GM21360 (cell line): ENCODE measurements at regions not wholly inside any gene's neighbourhood (a gene's known extent, or its start where the extent isn't known, plus 50 kb on each side); places are given as distances from the start of the nearest gene placed in this dataset.

Experiments
- ATAC-seq: cut with Tn5 transposase; IDR thresholded peaks from one replicate; pipeline ENCODE4 v1.9.1; 2021; ENCODE audit warnings: mild to moderate bottlenecking, moderate library complexity; ENCODE audit not compliant: unreplicated experiment

DNA sequence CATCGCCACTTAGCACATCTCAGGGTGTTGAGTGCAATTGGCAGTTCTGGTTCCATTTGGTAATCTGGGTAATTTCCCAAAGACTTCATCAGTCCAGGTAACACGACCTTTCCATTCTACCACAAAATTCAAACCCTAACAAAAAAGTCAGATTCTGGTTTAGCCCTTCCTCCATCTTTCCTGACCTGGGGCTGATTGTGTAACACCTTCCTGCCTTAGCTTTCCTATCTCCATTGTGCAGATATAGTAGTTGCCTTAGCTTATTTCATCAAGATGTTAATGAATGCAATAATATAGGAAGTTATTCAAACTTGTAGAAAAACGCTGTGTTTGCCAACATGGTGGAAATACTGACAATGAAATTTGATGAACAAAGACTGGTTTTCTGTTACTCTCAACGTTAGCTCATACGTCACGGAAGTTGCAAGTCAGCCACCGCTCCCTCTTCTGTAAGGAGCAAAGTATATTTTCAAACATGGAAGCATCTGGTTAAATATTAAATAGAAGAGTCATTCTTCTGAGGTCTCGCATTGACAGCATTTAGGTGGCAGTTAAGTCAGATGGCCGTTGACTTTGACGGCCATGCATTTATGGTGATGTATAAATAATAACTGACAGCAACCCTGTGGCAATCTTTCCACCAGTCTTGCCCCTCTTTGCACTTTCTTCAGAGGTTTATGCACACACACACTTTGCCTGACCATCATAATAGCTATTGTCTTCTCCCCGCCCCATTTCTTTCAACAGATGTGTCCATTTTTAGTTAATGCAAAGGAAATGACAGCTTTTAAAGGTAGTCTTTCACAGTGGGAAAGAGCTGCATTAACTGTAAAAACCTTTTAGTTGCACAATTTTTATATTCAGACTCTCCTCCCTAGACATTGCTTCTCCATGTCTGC is 205.1 kb upstream of the BMPER start:
- no peak for ATAC-seq

DNA sequence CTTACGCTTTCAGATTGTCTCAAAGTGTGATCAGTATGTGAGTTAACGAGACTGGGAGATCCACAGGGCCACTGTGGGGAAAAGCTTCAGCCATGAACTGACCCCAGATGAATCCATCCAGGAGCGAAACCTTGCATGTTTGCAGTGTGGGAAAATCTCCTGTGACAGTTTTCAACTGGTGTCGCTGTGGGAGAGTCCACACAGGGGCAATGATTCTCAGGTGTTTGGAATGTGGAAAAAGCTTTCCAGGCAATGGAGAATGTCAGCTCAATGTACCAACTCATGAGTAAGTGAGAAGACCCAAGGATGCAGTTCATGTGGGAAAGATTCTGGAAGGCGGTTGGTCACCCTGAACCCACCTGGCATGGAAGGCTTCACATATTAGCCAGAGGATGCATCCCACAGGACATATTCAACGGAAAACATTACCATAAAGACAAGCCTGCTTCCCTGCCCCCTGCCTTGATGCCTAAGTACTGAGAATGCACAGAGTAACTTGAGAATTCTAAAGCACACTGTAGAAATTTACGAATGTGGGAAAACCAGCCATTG is 204.1 kb upstream of the BMPER start:
- no peak for ATAC-seq

GRCh38 chr7:33701927-33702326 is 203.4 kb upstream of the BMPER start:
- no peak for ATAC-seq

- no peak for ATAC-seq
Measured at GRCh38 chr7:33702514-33703054, 202.8 kb upstream of the BMPER start.

DNA sequence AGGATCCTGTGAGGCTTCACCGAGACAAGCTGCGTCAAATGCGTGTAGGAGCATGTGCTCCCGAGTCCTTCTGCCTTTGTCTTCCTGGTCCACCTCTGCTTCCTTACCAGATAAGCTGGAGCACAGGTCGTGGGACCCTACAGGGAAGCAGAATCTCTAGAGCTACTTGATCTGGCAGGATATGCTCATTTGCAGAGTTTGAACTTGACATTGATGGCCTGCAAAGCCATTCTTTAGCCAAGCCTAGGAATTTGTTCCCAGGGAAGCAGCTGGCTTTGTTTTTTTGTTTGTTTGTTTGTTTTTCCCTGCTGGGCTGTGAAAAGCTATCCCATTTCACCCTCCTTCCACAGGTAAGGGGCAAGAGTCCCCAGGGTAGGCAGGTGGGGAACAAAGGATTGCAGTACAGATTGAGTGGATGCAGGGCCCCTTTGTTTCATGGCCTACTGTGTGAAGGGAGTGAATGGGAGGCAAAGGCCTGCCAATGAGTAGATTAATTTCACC is 200.0 kb upstream of the BMPER start:
- ATAC-seq: no peak

GRCh38 chr7:33706186-33706585 is 199.2 kb upstream of the BMPER start:
- no peak for ATAC-seq

DNA sequence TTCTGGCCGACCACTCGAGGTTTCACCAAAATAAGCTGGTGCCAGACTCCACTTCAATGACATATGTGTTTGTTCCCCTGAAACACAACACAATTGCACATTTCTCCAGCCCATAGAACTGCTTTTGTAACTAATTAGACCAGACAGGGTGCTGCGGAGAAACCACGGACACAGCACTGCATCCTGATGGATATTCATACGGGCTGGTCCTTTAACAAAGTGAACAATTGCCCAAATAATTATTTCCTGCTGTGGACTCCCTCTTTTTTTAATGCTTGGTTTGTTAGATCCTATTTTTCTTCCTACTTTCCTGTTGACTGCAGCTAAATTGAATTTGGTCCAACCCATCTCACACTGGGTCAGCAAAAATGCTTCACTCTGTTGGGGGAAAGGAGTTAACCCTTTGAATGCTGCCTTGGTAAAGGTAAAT is 198.6 kb upstream of the BMPER start:
- no peak for ATAC-seq

DNA sequence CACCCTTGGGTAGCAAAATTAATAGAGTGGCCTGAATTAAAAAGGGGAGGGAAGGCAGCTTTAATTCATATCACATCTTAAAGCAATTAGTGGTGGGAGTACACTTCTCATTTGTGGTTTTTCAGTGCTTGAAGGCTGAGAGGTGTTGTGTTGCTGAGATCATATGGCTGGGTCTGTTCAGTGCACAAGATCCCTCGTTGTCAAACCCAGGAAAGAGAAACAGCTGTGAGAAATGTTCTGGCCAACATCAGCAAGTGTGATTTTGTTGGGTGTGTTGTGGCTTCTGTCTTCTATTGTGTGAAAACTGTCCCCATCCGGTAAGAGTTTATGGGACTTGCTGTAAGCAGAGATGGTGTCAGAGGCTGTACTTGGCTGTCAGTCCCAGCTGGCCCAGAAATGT is 197.9 kb upstream of the BMPER start:
- no peak for ATAC-seq

DNA sequence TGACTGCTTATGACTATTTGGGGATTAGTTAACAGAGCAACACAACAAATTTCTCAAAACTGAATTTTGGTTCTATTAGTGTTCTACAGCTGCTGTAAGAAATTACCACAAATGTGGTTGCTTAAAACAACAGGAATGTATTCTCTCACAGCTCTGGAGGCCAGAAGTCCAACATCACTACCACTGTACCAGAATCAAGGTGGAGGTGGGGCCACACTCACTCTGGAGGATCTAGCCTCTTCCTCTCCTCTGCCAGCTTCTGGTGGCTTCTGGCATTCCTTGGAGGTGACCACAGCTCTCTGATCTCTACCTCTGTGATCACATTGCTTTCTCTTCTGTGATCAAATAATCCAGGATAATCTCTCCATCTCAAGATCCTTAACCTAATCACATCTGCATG is 194.7 kb upstream of the BMPER start:
- no peak for ATAC-seq

GRCh38 chr7:33711231-33712019 is 193.9 kb upstream of the BMPER start:
- no peak for ATAC-seq

DNA sequence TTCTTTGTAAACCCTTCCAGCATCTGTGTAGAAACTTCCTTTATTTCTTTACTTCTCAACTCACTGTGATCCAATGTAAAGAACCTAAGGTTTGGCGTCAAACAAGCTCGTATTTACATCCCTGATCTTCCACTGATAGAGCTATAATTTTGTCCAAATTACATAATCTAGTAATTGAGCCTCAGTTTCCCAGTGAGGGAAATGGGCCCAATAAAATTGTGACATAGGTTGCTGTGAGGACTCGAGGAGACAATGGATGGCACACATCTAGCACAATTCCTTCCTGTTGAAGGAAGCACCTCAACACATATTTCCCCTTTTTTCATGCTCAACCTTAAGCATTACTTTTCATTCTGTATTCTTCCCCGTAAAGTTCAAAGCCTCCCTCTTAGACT is 193.3 kb upstream of the BMPER start:
- no peak for ATAC-seq

GRCh38 chr7:33714208-33714607 is 191.1 kb upstream of the BMPER start:
- no peak for ATAC-seq

DNA sequence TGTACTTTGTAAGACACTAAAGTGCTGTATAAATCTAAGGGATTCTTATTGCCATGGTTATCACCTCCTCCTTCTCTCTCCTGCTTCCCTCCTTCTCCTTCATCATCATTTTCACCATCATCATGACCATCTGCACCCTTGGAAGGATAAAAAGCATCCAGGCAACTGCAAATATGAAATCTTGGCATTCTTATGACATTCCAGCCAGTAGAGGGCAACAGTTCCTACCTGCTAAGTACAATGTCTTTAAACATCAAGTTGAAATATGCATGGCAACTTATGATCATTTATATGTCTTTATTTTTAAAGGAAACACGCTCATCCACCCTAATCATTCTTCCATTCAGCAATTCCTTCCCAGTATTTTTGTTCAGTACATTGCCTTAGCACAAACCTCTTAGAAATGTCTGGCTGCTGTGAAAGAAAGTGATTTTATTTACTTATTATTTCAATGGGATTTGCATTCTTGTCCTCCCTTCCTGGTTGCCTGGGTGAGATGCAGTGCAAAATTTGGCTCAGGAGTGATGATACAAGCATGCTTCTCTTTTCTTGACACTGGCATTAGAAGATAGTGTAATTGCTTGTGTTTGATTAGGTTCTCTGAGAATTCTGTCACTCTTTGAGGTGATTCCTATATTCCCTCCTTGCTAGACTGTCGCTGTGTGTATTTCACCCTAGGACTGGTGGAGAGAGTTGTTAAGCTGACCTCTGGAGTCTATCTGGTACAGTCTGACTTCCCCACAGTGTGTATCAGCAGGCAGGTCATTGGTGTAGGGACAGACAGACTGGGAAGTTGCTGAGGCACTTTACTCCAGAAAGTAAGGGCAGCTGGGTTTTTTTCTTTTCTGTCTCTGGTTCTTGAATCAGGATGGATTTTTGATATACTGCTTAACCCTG is 188.5 kb upstream of the BMPER start:
- ATAC-seq: no peak

DNA sequence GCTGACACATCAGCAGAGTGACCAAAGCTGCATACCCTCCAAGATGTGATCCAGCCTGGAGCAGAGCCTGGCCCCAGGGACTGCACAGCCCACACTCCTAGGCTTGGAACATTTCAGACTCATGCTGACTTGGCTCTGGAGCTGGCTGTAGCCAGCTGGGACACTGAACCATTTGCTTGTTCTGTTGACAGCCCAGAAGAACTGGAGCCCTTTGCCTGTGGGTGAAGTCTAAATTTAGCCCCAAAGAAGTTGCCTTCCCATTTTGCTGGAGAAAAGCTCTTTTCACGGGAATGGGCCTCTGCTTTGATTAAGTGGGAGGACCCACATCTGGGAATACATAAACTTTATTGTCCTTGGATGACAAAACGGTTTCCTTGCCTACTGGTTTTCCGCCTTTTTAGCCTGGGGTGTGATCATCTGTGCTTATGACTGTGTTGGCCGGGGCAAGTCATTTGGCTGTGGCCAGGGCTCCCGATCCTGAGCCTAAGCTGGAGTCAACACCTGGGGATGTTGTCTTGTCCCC is 186.2 kb upstream of the BMPER start:
- no peak for ATAC-seq

- no peak for ATAC-seq
Measured at GRCh38 chr7:33720139-33720538, 185.2 kb upstream of the BMPER start.

DNA sequence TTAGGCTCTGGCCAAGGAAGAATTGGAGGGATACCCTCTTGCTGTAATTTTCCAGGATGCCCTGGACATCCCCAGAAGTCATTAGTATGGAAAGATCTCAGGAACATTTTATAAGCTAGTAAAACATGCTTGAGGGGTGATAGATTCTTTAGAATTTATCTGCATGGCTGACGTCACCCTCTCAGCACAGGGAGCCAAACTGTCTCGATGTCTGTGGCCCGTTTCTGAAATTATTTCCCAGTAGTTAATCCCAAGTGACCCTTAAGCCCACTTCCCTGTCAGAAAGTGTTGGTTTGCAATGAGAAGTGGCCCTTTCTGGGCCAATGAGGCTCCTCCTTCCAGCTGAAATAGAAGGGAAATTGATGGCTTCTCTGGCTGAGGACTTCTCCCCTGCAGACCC is 184.5 kb upstream of the BMPER start:
- ATAC-seq: no peak

DNA sequence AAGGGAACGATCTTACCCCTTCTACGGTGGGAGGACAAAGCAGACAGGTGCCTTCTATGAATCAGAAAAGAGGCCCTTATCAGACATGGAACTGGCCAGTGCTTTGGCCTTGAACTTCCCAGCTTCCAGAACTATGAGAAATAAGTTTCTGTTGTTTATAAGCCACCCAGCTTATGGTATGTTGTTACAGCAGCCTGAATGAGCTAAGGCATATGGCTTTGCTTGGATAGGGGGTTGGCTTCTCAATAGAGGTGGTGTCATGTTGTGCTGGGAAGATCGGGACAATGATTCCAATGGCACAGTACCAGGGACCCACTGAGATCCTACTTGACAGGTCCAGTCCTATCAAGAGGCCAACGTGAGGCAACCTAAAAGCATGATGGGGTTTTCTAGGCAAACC is 183.4 kb upstream of the BMPER start:
- ATAC-seq: no peak

DNA sequence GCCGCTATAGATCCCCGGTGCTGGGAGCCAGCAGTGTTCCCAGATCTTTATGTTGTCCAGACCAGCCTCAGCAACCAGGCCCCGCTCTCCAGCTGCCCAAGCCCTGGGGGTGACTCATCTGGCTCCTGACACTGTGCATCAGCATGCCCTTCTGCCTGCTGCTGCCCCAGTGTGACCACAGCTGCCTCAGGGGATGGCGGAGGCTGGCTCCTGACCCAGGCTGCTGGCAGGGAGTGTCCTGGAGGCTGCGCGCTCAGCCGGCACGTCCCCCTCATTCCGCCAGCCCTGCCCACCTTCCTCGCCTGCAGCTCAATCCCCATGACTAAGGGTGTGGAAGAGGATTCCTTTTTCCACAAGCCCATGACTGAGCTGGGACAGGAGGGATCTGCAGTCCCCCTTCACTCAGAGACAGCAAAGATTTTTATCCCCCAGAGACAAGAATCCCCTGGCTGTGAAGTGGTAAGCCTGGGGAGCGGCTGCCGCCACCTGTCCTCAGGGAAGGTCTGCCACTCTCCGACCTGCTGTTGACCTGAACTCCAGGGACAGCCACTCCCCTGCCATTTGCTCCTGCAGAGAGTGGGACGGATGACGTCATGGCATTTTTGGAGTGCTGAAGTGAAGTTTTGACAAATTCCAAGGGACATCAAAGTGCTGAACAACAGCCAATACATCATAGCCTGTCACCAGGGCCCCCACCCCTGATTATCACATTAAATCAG is 182.8 kb upstream of the BMPER start:
- ATAC-seq: no peak

GRCh38 chr7:33724201-33724600 is 181.1 kb upstream of the BMPER start:
- ATAC-seq: no peak
